ENCODE measurements at regions not wholly inside any gene's neighbourhood (a gene's known extent, or its start where the extent isn't known, plus 50 kb on each side); places are given as distances from the start of the nearest gene placed in this dataset.

DNA sequence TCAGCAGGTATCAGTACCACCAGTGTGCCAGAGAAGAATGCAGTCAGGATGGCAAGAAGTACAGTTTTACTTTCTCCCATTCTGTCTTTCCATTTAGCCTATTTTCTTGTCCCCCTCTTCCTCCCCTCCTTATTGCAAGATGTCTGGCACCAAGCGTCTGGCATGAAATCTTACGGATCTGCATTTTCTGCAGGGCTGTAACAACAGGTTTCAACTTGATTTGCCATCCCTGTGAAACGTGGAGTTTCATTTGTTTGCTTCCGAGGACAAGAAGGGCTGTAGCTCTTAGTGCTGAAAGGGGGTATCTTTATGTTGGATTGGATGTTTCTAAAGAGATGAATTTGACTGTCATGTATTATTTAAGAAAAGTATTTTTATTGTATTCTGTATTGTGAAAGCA, 1110.6 kb downstream of the BCL11B start:
- H3K4me3 ChIP-seq (ENCODE audit: low read depth, low read length) = no peak overlapping the region
- TF ChIP-seq, protein P1, sequence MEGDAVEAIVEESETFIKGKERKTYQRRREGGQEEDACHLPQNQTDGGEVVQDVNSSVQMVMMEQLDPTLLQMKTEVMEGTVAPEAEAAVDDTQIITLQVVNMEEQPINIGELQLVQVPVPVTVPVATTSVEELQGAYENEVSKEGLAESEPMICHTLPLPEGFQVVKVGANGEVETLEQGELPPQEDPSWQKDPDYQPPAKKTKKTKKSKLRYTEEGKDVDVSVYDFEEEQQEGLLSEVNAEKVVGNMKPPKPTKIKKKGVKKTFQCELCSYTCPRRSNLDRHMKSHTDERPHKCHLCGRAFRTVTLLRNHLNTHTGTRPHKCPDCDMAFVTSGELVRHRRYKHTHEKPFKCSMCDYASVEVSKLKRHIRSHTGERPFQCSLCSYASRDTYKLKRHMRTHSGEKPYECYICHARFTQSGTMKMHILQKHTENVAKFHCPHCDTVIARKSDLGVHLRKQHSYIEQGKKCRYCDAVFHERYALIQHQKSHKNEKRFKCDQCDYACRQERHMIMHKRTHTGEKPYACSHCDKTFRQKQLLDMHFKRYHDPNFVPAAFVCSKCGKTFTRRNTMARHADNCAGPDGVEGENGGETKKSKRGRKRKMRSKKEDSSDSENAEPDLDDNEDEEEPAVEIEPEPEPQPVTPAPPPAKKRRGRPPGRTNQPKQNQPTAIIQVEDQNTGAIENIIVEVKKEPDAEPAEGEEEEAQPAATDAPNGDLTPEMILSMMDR (IDR thresholded peaks at IDR 0.05; ENCODE audit: control insufficient read depth, extremely low read depth, insufficient read depth) = no peak
- no peak for DNase-seq (ENCODE audit: low read depth)

DNA sequence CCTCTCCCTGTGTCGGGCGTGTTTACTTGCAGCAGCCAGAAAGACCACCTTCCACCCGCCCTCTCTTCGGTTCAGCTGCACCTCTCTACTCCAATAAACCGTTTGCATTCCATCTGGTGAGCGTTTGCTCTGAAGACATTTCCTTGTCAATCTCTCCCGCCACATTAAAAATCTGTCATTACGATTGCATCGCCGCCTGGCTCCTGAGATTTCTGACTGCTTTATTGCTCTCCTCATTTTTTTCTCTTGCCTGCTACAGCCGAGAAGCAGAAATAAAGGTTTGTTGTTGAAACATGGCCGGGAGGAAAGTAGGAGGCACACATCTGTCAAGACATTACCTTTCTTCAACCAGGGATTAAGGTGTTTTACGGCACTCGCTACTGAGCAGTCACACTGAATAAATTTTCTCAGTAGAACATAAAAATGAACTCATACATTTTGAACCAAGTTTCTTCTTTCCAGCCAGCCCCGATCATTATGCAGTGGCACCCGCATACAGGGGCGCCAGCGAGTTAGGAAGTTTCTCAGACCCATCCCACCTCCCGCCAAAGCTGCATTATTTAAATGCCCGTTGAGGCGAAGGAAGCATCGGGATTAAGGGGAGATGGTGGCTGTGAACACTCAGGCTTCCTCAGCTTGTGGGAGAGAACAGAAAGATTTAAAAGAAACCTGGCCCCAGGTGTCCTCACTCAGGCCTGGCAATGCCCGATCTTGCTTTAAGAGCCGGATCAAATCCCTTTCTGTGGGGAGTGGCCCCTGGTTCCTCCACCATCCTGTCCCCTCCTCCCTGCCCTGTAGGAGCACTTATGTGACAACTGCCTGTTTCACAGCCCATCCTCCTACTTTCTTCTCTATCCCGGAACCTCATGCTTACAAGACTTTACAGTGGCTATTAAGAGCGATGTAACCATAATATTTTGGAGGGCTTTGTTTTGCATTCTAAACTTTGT, 1108.9 kb downstream of the BCL11B start:
- no peak overlapping the region for H3K4me3 ChIP-seq (ENCODE audit: low read depth, low read length)
- TF ChIP-seq, protein P1 (IDR thresholded peaks at IDR 0.05; ENCODE audit: control insufficient read depth, extremely low read depth, insufficient read depth) = no peak
- no peak for DNase-seq (ENCODE audit: low read depth)

DNA sequence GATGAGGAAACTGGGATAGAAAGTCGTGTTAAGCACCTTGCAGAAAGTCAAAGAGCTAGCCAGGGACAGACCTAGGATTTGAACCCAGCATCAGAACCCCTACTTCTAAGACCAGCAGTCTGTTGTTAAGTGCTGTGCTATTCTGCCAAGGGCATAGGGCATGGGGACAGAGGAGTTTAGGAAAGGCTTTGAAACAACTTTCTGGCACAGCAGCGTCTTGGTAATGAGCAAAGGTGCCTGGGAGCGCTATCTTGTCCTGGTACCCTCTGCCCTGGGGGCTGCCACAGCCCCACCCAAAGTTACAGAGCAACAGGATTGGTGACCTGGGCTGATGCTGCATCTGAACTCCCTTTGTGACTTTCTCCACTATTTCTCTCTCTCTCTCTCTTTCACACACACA, 1108.1 kb downstream of the BCL11B start:
- no peak for DNase-seq (ENCODE audit: low read depth)
- no peak overlapping the region for H3K4me3 ChIP-seq (ENCODE audit: low read depth, low read length)
- TF ChIP-seq, protein P1 (IDR thresholded peaks at IDR 0.05; ENCODE audit: control insufficient read depth, extremely low read depth, insufficient read depth) = no peak

DNA sequence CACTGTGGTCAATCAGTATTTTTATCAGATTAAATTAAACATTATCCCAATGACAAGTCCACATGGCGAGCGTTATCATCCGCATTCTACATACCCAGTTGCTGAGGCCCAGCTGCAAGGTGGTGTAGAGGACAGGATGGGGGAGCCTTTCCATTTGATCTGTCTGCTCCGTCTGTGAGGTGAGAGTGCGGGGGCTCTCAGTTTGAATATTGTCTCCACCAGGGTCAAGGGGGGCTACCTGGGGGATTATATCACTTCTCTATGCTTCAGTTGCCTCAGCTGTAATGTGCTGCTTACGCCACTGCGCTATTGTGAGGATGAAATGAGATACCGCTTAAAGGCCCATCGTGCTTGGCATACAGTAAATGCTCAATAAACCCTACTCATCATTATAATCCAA, 1106.0 kb downstream of the BCL11B start:
- no peak overlapping the region for H3K4me3 ChIP-seq (ENCODE audit: low read depth, low read length)
- TF ChIP-seq, protein P1 (IDR thresholded peaks at IDR 0.05; ENCODE audit: control insufficient read depth, extremely low read depth, insufficient read depth) = no peak
- no peak for DNase-seq (ENCODE audit: low read depth)

DNA sequence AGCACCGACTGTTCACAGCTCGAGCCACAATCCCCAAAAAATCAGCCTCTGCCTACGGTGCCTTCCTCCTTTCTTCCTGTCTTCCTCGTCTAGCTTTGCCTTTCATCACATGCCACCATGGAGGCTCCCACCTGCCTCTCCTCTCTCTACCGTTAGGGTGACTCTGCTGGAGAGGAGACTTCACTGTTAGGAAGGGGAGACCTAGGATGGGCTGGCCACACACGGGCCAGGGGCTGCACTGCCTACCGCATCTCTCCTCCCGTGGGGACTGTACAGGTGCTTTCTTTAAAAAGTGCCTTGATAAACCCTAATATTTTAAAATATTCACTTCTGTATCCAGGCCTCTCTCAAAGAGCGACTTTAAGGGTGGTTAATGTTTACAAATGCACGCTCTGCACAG, 1104.7 kb downstream of the BCL11B start:
- no peak overlapping the region for H3K4me3 ChIP-seq (ENCODE audit: low read depth, low read length)
- no peak for DNase-seq (ENCODE audit: low read depth)
- TF ChIP-seq, protein P1 (IDR thresholded peaks at IDR 0.05; ENCODE audit: control insufficient read depth, extremely low read depth, insufficient read depth) = no peak

DNA sequence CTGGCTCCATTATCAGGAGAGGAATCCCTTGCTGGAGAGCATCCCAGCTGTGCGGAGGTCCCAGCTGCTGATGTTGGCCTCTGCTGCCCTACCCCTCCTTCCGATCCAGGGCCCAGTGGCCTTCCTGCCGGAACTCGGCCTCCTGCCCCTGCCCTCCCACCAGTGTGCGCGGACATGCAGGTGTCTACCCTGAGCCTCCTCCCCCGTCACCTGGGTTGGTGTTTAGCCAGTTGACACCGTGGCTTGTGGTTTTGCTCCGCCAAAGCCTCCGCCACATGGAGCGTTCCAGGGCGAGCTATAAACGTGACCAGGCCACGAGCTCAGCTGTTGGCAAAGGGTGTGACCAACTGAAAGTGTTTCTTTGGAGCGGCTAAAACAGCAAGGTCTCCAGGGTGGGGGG, 1104.3 kb downstream of the BCL11B start:
- TF ChIP-seq, protein P1 (IDR thresholded peaks at IDR 0.05; ENCODE audit: control insufficient read depth, extremely low read depth, insufficient read depth) = no peak
- H3K4me3 ChIP-seq (ENCODE audit: low read depth, low read length) = no peak overlapping the region

More for the DNA sequence above, 1104.3 kb downstream of the BCL11B start:
- DNase-seq (ENCODE audit: low read depth) = no peak

All from LNCaP clone FGC (cell line).